Adrenal gland (tissue), 9 donors: ENCODE measurements at regions not wholly inside any gene's neighbourhood (a gene's known extent, or its start where the extent isn't known, plus 50 kb on each side); places are given as distances from the start of the nearest gene placed in this dataset.

ENCODE experiments used
- DNase-seq, 7 donors: peaks; one replicate each; pipeline ENCODE4 v3.0.0-alpha.2; 2019 to 2020
- H3K27ac ChIP-seq, 5 donors: fragments of 200-600 bp; sonication (generic) in 4 of 5; 1 replicate in 3 of 5; 2 replicates in 2 of 5; pipeline versions ENCODE4 v1.5.1 to v1.8.0; 2016 to 2020; ENCODE audit warnings: mild to moderate bottlenecking in 1 of 5
- H3K27me3 ChIP-seq: fragments of 200-600 bp; 2 replicates; pipeline ENCODE4 v1.8.0; 2021
- H3K36me3 ChIP-seq, 2 donors: fragments of 200-600 bp; replicated peaks in 1 of 2; 1 replicate in 1 of 2; 2 replicates in 1 of 2; pipeline versions ENCODE4 v1.5.1 to v1.8.0; 2018 to 2022
- H3K4me1 ChIP-seq, 2 donors: fragments of 200-600 bp; replicated peaks in 1 of 2; 1 replicate in 1 of 2; 2 replicates in 1 of 2; pipeline versions ENCODE4 v1.5.1 to v1.8.0; 2018 to 2021
- H3K4me3 ChIP-seq, 4 donors: fragments of 200-600 bp; sonication (generic) in 3 of 4; one replicate each; pipeline ENCODE4 v1.5.1; 2016 to 2018
- H3K9me3 ChIP-seq, 3 donors: fragments of 200-600 bp; sonication (generic) in 1 of 3; replicated peaks in 1 of 3; 1 replicate in 2 of 3; 2 replicates in 1 of 3; pipeline versions ENCODE4 v1.5.1 to v1.8.0; 2016 to 2021
- POLR2A ChIP-seq, 2 donors: fragments of 450-650 bp; IDR thresholded peaks; one replicate each; pipeline ENCODE4 v1.6.1; 2017; ENCODE audit warnings: antibody characterized with exemption in 2 of 2, mild to moderate bottlenecking in 2 of 2, moderate library complexity in 1 of 2
- WGBS, 4 donors: extraction: QIAGEN DNeasy Blood & Tissue Kit in 2 of 4; methylation state at CpG; one replicate each; pipeline versions ENCODE4 v1.1.5 to v1.1.7; 2013 to 2017; 5-methylcytosine and 5-hydroxymethylcytosine counted together
- intact Hi-C, 2 donors: fragments of 100-400 bp; cut with DNase I; formaldehyde crosslinking; loops; one replicate each; pipeline versions ENCODE4 v1.14.1 to v1.15.0; 2022 to 2023
- TF ChIP-seq, protein P1 (sequence below), 6 experiments: fragments of 450-650 bp in 4 of 6; fragments of 200-600 bp in 2 of 6; sonication (generic) in 1 of 6; IDR thresholded peaks; 1 replicate in 5 of 6; 2 replicates in 1 of 6; pipeline versions ENCODE4 v1.5.1 to v1.8.0; 2016 to 2021; ENCODE audit warnings: antibody characterized with exemption in 6 of 6, mild to moderate bottlenecking in 2 of 6, moderate library complexity in 1 of 6
- donor health status: healthy with polysubstance abuse.
- donor health status: Bipolar disorder and iron deficiency.
- donor health status: DM: yes; HTN: yes; CAD: no.
- donor health status: DM: no; HTN: no; CAD: no.
- donor health status: DM: no; HTN: no; CAD: no.

DNA sequence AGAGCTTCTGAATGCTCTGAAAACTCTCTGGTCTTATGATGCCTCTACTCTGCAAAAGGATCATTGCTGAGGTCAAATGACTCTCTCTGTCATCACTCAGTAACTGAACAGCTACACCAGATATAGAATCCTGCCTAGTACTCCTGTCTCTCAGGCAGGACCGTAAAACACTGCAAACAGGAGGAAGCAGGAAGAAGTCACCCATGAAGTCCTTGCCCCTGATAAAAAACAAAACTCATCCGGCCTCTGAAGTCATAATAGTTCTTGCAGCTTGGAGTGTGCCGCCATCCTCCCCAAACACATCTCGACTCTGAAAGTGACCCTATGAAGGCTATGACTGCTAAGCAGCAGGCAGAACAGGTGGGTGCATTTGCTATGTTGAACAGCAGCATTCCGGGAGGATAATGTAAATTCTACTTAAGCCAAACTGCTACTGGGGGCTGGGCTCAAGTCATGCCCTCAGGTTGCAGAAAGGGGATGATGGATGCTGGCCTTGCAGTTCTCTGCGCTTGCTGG lies 81.9 kb upstream of the FAM169A start:
- Histone ChIP-seq H3K27me3 (peaks cover 2% of the 10 kb centered on the region), H3K4me1 (no peaks in the 10 kb centered on the region), H3K9me3 (no peaks in the 10 kb centered on the region), H3K27ac (no peak overlapping the region), H3K36me3 (no peaks in the 10 kb centered on the region), H3K4me3 (no peak overlapping the region)
- DNase-seq = no peak
- 61 to 74% (median 65%) methylated on average over 6 of the region's 6 CpGs for WGBS, 4 donors
- intact Hi-C loops = no loop called here
- TF ChIP-seq, protein P1, sequence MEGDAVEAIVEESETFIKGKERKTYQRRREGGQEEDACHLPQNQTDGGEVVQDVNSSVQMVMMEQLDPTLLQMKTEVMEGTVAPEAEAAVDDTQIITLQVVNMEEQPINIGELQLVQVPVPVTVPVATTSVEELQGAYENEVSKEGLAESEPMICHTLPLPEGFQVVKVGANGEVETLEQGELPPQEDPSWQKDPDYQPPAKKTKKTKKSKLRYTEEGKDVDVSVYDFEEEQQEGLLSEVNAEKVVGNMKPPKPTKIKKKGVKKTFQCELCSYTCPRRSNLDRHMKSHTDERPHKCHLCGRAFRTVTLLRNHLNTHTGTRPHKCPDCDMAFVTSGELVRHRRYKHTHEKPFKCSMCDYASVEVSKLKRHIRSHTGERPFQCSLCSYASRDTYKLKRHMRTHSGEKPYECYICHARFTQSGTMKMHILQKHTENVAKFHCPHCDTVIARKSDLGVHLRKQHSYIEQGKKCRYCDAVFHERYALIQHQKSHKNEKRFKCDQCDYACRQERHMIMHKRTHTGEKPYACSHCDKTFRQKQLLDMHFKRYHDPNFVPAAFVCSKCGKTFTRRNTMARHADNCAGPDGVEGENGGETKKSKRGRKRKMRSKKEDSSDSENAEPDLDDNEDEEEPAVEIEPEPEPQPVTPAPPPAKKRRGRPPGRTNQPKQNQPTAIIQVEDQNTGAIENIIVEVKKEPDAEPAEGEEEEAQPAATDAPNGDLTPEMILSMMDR (IDR thresholded peaks at IDR 0.05) = no peak
- no peak for TF ChIP-seq POLR2A (IDR thresholded peaks at IDR 0.05)

DNA sequence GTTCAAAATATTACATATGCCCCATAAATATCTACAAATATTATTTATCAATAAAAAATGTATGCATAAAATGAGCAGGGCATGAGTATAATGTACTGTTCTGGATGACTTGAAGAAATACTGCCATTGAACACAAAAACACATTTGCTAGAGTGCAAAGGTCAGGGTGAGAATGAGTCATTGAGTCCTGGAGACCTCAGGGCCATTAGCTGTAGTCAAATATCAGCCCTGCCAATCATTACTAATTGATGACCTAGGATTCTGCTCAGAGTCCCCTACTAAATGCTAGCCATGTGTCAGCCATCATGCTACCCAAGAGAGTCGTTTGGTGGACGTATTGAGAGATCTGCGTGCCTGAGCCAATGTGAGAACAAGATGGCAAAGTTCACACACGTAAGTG lies 80.3 kb upstream of the FAM169A start:
- Histone ChIP-seq H3K9me3 (no peaks in the 10 kb centered on the region), H3K36me3 (no peaks in the 10 kb centered on the region), H3K4me1 (no peaks in the 10 kb centered on the region), H3K27ac (no peak overlapping the region), H3K27me3 (peaks cover 2% of the 10 kb centered on the region), H3K4me3 (no peak overlapping the region)
- TF ChIP-seq, protein P1 (IDR thresholded peaks at IDR 0.05) = no peak
- TF ChIP-seq POLR2A (IDR thresholded peaks at IDR 0.05) = no peak
- 83 to 87% (median 86%) methylated on average over 4 of the region's 4 CpGs for WGBS, 4 donors
- intact Hi-C loops = no loop called here
- DNase-seq = no peak

DNA sequence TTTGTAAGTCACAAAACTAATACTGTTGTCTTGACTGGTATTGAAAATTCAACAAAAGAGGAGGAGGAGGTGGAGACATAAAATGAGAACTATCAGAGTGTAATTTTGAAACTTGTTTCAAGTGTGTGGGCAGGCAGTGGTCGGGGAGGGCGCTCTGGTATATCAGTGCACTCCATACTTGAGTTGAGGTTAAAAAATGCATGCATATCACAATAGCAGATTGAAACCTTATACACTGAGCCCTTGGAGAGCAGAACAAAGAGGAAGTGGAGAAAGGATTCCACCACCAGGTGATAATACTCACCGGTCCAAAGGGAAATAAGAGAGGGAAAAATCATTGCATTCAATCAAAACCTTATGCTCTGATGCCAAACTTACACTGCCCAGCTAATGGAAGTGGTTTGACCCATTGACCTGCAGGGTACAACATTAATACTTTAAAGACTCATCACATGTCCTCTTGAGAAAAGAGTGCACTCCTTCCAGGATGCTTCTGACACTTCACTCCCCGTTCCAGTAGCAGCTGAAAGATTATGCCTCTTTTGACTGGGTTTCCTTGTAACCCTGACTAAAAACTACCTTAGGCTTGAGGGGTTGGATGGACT lies 79.5 kb upstream of the FAM169A start:
- TF ChIP-seq, protein P1 (IDR thresholded peaks at IDR 0.05) = no peak
- TF ChIP-seq POLR2A (IDR thresholded peaks at IDR 0.05) = no peak
- H3K27me3 ChIP-seq = peaks cover 2% of the 10 kb centered on the region
- intact Hi-C loops = no loop called here
- no peak overlapping the region for H3K4me3 ChIP-seq
- H3K27ac ChIP-seq = no peak overlapping the region
- H3K9me3 ChIP-seq = no peaks in the 10 kb centered on the region
- DNase-seq = no peak
- 72 to 84% (median 78%) methylated on average over 4 of the region's 4 CpGs for WGBS, 4 donors
- H3K4me1 ChIP-seq = no peaks in the 10 kb centered on the region
- H3K36me3 ChIP-seq = no peaks in the 10 kb centered on the region

DNA sequence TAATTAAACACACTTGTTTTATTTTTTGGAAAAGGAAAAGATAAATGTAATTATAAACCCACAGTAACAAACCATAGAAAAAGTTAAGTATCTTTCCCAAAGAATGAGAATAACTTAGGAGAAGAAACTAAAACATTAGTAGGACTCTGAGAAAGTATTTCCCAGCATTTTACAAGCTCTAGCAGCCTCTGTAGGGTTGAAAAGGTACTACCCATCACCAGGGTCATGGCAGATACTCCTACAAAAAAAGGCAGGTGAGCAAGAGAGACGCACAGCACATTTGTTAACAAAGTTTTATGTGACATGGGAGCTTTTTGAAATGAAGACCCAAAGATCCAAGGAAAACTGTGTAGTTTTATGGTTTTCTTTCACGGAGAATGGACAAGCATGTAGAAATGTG lies 77.7 kb upstream of the FAM169A start:
- no peak for DNase-seq
- 64 to 80% (median 76%) methylated on average over 2 of the region's 2 CpGs for WGBS, 4 donors
- Histone ChIP-seq H3K4me3 (no peak overlapping the region), H3K36me3 (no peaks in the 10 kb centered on the region), H3K27ac (no peak overlapping the region), H3K27me3 (peaks cover 2% of the 10 kb centered on the region), H3K4me1 (no peaks in the 10 kb centered on the region), H3K9me3 (no peaks in the 10 kb centered on the region)
- TF ChIP-seq, protein P1 (IDR thresholded peaks at IDR 0.05) = no peak
- no peak for TF ChIP-seq POLR2A (IDR thresholded peaks at IDR 0.05)
- intact Hi-C loops = no loop called here
